AG04450 (cell line): ENCODE measurements at regions not wholly inside any gene's neighbourhood (a gene's known extent, or its start where the extent isn't known, plus 50 kb on each side); places are given as distances from the start of the nearest gene placed in this dataset.
"Not testable (repeated sequence)": the region's sequence is repeated elsewhere in the genome, so short reads cannot be mapped to it uniquely, and the experiment has no call there.

Experiments
- CTCF ChIA-PET: fragments of 300-600, 350-600 bp; formaldehyde crosslinking; extraction: SDS; loops from one replicate; lab custom pipeline; 2022; ENCODE audit warnings: antibody characterized with exemption, inconsistent platforms; lab: Charles Lee
- POLR2A ChIA-PET: fragments of 350-600 bp; formaldehyde crosslinking; extraction: SDS; loops from one replicate; lab custom pipeline; 2021; ENCODE audit warnings: antibody characterized with exemption, inconsistent platforms; lab: Yijun Ruan, JAX
- DNase-seq: peaks from one replicate; pipeline ENCODE4 v3.0.0-alpha.2; 2011; ENCODE audit warnings: low read depth, low spot score
- H3K27ac ChIP-seq: one replicate; pipeline ENCODE4 v1.5.1; 2012; ENCODE audit warnings: low read depth, low read length, control low read depth
- H3K27me3 ChIP-seq: one replicate; pipeline ENCODE4 v1.6.0; 2012; ENCODE audit warnings: low read length; ENCODE audit not compliant: control insufficient read depth, insufficient read depth
- H3K4me3 ChIP-seq: 2 replicates; pipeline ENCODE4 v1.5.1; 2011; ENCODE audit warnings: mild to moderate bottlenecking, low read depth, low read length, control low read depth
- H3K9me3 ChIP-seq: 2 replicates; pipeline ENCODE4 v1.5.1; 2012; ENCODE audit warnings: low read length; ENCODE audit not compliant: control insufficient read depth, insufficient read depth
- TF ChIP-seq, protein P1 (sequence below): IDR thresholded peaks from 2 replicates; pipeline ENCODE4 v1.5.1; 2011; ENCODE audit warnings: low read depth, low read length, control low read depth, inconsistent platforms

DNA sequence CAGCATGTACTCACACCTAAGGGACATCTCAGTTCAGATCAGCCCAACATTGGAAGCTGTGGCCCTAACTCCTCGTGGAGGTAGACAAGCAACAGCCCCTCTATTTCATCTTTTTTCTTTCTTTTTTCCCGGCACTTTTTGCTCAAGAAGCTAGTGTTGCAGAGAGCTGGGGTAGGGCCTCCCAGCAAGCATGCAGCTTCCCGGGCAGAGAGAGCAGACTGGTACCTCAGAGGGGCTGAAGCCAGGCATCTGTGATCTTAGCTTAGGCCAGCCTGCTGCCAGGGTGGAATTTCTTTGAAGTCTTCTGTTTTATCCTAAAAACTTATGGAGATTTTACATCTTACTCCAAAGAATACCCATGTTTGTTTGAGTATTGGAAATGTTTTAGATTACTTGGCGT lies 195.4 kb downstream of the C16orf95 start:
- CTCF ChIA-PET = interaction anchor here (1.1 kb wide), 2 partner anchors 59 to 157 kb away, joined by 3 to 8 read pairs; no protein-coding TSS in a partner anchor
- POLR2A ChIA-PET = no interaction called here
- H3K27me3 ChIP-seq = peaks cover 38% of the 10 kb centered on the region
- H3K4me3 ChIP-seq = no peak overlapping the region
- TF ChIP-seq, protein P1, sequence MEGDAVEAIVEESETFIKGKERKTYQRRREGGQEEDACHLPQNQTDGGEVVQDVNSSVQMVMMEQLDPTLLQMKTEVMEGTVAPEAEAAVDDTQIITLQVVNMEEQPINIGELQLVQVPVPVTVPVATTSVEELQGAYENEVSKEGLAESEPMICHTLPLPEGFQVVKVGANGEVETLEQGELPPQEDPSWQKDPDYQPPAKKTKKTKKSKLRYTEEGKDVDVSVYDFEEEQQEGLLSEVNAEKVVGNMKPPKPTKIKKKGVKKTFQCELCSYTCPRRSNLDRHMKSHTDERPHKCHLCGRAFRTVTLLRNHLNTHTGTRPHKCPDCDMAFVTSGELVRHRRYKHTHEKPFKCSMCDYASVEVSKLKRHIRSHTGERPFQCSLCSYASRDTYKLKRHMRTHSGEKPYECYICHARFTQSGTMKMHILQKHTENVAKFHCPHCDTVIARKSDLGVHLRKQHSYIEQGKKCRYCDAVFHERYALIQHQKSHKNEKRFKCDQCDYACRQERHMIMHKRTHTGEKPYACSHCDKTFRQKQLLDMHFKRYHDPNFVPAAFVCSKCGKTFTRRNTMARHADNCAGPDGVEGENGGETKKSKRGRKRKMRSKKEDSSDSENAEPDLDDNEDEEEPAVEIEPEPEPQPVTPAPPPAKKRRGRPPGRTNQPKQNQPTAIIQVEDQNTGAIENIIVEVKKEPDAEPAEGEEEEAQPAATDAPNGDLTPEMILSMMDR = no peak
- DNase-seq = no peak
- H3K27ac ChIP-seq = no peak overlapping the region
- H3K9me3 ChIP-seq = peaks cover 9% of the 10 kb centered on the region

DNA sequence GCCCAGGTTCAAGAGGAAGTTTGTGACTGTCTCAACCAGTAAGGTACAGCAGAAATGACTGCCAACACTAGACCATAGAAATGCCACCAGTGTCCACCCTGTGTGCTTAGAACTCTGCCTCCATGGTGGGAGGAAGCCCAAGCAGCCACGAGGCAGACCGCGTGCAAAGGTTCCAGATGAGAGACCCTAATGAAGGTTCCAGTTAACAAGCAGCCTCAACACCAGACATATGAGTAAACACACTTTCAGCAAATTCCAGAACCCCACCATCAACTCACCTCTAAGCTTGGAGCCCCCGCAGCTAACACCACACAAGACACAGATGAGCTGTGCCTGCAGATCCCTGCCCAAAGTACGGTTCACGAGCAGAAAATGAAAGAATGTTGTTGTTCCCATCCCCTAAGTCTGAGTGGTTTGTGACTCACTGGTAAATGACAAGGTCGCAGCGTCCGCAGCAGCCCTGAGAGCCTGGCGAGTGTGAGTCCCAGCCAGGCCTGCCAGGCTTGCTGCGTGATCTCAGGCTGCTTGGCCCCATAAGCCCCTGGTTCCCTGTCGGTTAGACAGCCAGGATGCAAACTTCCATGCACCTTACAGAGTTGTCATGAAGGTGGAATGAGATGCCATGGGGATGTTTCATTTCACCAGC lies 193.7 kb downstream of the C16orf95 start:
- H3K27me3 ChIP-seq = peaks cover 31% of the 10 kb centered on the region
- peaks cover 10% of the 10 kb centered on the region for H3K9me3 ChIP-seq
- H3K27ac ChIP-seq = no peak overlapping the region
- no peak overlapping the region for H3K4me3 ChIP-seq
- TF ChIP-seq, protein P1 = no peak
- DNase-seq = no peak
- POLR2A ChIA-PET = interaction anchor here (0.6 kb wide), 1 partner anchor 539 kb away, joined by 9 read pairs; no protein-coding TSS in a partner anchor
- CTCF ChIA-PET = no interaction called here

DNA sequence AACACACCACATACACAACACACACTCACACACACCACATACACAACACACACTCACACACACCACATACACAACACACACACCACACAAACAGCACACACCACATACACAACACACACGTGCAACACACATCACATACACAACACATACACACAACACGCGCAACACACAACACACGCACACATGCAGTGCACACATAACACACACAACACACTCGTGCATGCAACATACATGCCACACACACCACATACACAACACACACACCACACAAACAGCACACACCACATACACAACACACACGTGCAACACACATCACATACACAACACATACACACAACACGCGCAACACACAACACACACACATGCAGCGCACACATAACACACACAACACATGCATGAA lies 192.8 kb downstream of the C16orf95 start:
- H3K27ac ChIP-seq, CTCF ChIA-PET, H3K4me3 ChIP-seq, POLR2A ChIA-PET, DNase-seq: not testable (repeated sequence)
- Histone ChIP-seq H3K27me3 (peaks cover 28% of the 10 kb centered on the region), H3K9me3 (peaks cover 18% of the 10 kb centered on the region)

DNA sequence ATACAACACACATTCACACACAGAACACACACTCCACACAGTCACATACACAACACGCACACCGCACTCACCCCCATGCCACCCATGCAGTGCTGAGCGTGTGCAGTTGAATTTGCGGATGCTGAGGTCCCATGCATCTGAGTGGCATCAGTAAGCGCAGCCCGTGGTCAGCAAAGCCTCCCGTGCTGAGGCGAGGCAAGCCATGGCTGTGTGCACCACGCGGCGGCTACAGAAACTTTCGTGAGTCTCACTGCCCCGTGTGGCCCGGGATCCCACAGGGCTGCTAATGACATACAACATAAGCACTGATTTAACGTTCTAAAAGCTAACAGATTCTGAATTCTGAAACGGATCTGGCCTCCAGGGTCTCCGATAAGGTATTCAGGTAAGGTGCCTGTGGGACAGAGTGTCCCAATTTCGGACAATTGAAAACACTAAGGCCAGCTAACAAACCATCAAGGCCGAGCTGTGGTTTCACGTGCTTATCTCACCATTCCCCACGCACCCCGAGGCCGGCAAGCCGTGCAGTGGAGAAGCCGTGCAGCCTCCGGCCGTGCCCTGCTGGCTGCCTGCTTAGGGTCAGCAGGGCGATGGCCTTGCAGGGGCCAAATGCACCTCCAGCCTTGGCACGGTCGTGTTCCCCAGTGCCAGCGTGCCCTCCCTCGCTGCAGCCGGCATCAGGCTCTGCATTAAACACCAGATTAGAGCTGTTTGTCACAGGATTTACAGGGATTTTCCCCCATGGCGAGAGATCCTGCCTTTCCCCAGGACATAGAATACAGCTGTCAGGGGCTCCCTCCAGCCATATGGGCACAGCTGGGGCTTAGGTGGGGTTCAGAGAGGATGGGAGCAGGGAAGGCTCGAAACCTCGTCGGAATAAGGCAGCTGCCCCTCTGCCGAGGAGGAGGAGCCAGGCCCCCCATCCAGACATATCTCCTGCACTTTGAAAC lies 191.7 kb downstream of the C16orf95 start:
- ChIA-PET CTCF (interaction anchor here (1.0 to 2.6 kb wide), 2 partner anchors 153 to 561 kb away, joined by 4 to 8 read pairs; no protein-coding TSS in a partner anchor), POLR2A (interaction anchor here (0.6 kb wide), 1 partner anchor 549 kb away, joined by 8 read pairs; no protein-coding TSS in a partner anchor)
- no peak overlapping the region for H3K27ac ChIP-seq
- H3K9me3 ChIP-seq = peaks cover 18% of the 10 kb centered on the region
- no peak overlapping the region for H3K4me3 ChIP-seq
- TF ChIP-seq, protein P1 = no peak
- no peak for DNase-seq
- H3K27me3 ChIP-seq = peaks cover 20% of the 10 kb centered on the region

DNA sequence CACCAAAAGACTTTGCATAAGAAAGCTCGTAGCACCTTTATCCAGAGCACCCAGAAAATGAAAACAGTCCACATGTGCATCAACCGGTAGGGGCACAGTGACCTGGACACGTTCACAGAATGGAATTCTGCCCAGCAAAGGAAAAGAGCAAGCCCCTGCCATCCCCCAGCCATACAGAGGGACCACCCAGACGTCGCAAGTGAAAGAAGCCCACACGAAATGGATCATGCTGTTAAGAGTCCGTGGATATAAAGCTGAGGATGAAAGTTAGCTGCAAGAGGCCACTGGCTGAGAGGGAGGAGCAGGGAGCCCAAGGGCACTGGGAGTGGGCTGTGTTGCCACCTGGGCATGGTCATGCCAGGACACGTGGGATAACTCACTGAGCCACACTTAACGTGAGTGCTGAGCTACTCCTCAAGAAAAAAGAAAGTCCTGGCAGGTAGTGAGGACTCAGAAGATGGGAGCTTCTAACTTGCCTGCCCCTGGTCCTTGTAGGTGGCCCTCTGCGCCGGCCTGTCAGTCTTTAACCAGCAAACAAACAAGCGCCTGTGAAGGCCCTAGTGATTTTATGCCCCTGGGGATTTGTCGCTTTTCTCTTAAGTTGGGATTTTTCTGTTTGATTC lies 190.7 kb downstream of the C16orf95 start:
- CTCF ChIA-PET = interaction anchor here (0.7 to 2.6 kb wide), 4 partner anchors 108 to 562 kb away, joined by 3 to 8 read pairs (median 4); no protein-coding TSS in a partner anchor
- POLR2A ChIA-PET = interaction anchor here (0.6 kb wide), 1 partner anchor 550 kb away, joined by 8 read pairs; no protein-coding TSS in a partner anchor
- Histone ChIP-seq H3K27ac (peak overlapping the region; percentile 80), H3K9me3 (peaks cover 18% of the 10 kb centered on the region), H3K27me3 (peaks cover 19% of the 10 kb centered on the region), H3K4me3 (no peak overlapping the region)
- DNase-seq = no peak
- TF ChIP-seq, protein P1 = no peak
